ENCODE measurements at regions not wholly inside any gene's neighbourhood (a gene's known extent, or its start where the extent isn't known, plus 50 kb on each side); places are given as distances from the start of the nearest gene placed in this dataset.

- DNase-seq (ENCODE audit: low read depth), result no peak
- TF ChIP-seq CTCF (conservative IDR thresholded peaks at IDR 0.05; ENCODE audit: low read depth, low read length), result no peak
- no peak overlapping the region for H3K4me3 ChIP-seq (ENCODE audit: low read length)
Measured at GRCh38 chr4:170776983-170777382, 687.2 kb upstream of the AADAT start.

- H3K4me3 ChIP-seq (ENCODE audit: low read length), result no peak overlapping the region
- DNase-seq (ENCODE audit: low read depth), result no peak
- TF ChIP-seq CTCF (conservative IDR thresholded peaks at IDR 0.05; ENCODE audit: low read depth, low read length), result no peak
Measured at GRCh38 chr4:170775851-170776250, 686.1 kb upstream of the AADAT start.

GRCh38 chr4:170773709-170774273 lies 684.0 kb upstream of the AADAT start:
- DNase-seq (ENCODE audit: low read depth), result no peak
- TF ChIP-seq CTCF (conservative IDR thresholded peaks at IDR 0.05; ENCODE audit: low read depth, low read length), result no peak
- no peak overlapping the region for H3K4me3 ChIP-seq (ENCODE audit: low read length)

DNA sequence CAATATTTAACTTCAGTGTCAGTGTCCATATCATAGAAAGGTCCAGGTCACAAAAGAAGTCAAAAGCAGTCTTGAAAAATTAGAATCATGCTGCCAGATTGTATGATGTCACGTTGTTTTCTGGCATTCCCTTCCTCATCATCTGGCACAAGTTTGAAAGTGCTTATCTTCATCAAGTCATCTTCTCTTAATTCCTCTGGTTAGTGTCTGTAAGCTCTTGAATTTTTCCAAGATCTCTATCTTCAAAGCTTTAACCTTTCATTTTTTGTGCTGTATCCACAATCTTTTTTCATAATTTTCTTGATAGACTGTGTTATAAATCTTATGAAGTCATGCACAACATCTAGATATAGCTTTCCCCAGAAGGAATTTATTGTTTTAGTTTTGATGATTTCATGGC lies 682.7 kb upstream of the AADAT start:
- TF ChIP-seq CTCF (conservative IDR thresholded peaks at IDR 0.05; ENCODE audit: low read depth, low read length), result no peak
- no peak for DNase-seq (ENCODE audit: low read depth)
- no peak overlapping the region for H3K4me3 ChIP-seq (ENCODE audit: low read length)

GRCh38 chr4:170770664-170771063 lies 680.9 kb upstream of the AADAT start:
- no peak for TF ChIP-seq CTCF (conservative IDR thresholded peaks at IDR 0.05; ENCODE audit: low read depth, low read length)

GRCh38 chr4:170769862-170770261 lies 680.1 kb upstream of the AADAT start:
- TF ChIP-seq CTCF (conservative IDR thresholded peaks at IDR 0.05; ENCODE audit: low read depth, low read length), result no peak

More at GRCh38 chr4:170770664-170771063, 680.9 kb upstream of the AADAT start:
- no peak for DNase-seq (ENCODE audit: low read depth)
- no peak overlapping the region for H3K4me3 ChIP-seq (ENCODE audit: low read length)

DNA sequence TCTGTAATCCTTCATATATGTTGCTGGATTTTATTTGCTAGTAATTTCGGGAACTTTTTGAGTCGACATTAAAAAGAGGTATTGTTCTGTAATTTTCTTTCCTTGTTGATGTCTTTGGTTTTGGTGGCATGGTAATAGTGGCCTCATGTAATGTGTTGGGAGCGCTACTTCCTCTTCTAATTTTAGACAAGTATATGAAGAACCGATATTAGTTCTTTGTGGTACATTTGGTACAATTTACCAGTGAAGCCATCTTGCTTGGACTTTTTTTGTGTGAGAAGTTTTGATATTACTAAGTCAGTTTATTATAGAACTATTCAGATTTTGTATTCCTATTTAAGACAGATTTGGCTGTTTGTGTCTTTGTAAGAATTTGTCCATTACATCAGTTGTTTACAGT lies 669.2 kb upstream of the AADAT start:
- no peak overlapping the region for H3K4me3 ChIP-seq (ENCODE audit: low read length)
- no peak for TF ChIP-seq CTCF (conservative IDR thresholded peaks at IDR 0.05; ENCODE audit: low read depth, low read length)
- DNase-seq (ENCODE audit: low read depth), result no peak

More at GRCh38 chr4:170769862-170770261, 680.1 kb upstream of the AADAT start:
- H3K4me3 ChIP-seq (ENCODE audit: low read length), result no peak overlapping the region
- no peak for DNase-seq (ENCODE audit: low read depth)

Data from retinal pigment epithelial cell (primary cell).